Prostate gland (tissue), 2 donors: ENCODE measurements at regions not wholly inside any gene's neighbourhood (a gene's known extent, or its start where the extent isn't known, plus 50 kb on each side); places are given as distances from the start of the nearest gene placed in this dataset.

ENCODE experiments used
- DNase-seq: peaks from one replicate; pipeline ENCODE4 v3.0.0-alpha.2; 2019; ENCODE audit warnings: low spot score
- H3K27ac ChIP-seq, 2 donors: fragments of 200-600 bp; sonication (generic); 2 replicates each; pipeline ENCODE4 v1.5.1; 2017 to 2019
- H3K27me3 ChIP-seq: fragments of 200-600 bp; sonication (generic); replicated peaks from 2 replicates; pipeline ENCODE4 v1.5.1; 2019; ENCODE audit not compliant: insufficient read depth
- H3K36me3 ChIP-seq, 2 donors: fragments of 200-600 bp; sonication (generic); 1 replicate in 1 of 2; 2 replicates in 1 of 2; pipeline versions ENCODE4 v1.5.1 to v1.8.1; 2017 to 2019
- H3K4me1 ChIP-seq: fragments of 200-600 bp; sonication (generic); replicated peaks from 2 replicates; pipeline ENCODE4 v1.5.1; 2019
- H3K4me3 ChIP-seq, 2 donors: fragments of 200-600 bp; sonication (generic); 2 replicates each; pipeline ENCODE4 v1.5.1; 2017 to 2019
- H3K9me3 ChIP-seq: fragments of 200-600 bp; sonication (generic); 2 replicates; pipeline ENCODE4 v1.5.1; 2017
- CTCF ChIP-seq, 4 experiments: fragments of 200-600 bp in 2 of 4; fragments of 450-650 bp in 2 of 4; sonication (generic) in 2 of 4; IDR thresholded peaks; 1 replicate in 3 of 4; 2 replicates in 1 of 4; pipeline ENCODE4 v1.5.1; 2016 to 2019; ENCODE audit warnings: antibody characterized with exemption in 4 of 4, mild to moderate bottlenecking in 2 of 4, moderate library complexity in 2 of 4
- POLR2A ChIP-seq: fragments of 450-650 bp; IDR thresholded peaks from one replicate; pipeline ENCODE4 v1.6.1; 2016; ENCODE audit warnings: antibody characterized with exemption, mild to moderate bottlenecking
- POLR2AphosphoS5 ChIP-seq: sonication (generic); formaldehyde crosslinking; IDR thresholded peaks from one replicate; pipeline ENCODE4 v1.6.1; 2017; ENCODE audit warnings: antibody characterized with exemption
- WGBS: methylation state at CpG from one replicate; pipeline ENCODE4 v1.1.5; 2018; 5-methylcytosine and 5-hydroxymethylcytosine counted together
- intact Hi-C: fragments of 100-400 bp; cut with DNase I; formaldehyde crosslinking; loops from one replicate; pipeline ENCODE4 v1.14.2; 2022

DNA sequence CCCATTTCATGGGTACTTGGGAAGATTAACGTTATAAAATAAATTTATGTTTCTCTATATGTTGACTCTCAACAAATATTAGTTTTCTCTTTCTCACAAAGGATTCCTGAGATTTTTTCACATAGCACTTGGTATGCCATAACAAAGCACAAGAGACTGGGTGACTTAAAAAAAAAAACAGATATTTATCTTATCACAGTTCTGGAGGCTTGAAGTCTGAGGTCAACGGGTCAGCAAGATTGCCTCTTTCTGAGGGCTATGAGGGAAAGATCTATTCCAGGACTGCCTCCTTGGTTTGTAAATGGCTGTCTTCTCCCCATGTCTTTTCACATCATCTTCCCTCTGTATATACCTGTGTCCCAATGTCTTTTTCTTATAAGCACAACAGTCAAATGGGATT, 153.5 kb upstream of the DIO2 start:
- WGBS, result 69% methylated on average over 2 of the region's 2 CpGs
- intact Hi-C loops, result no loop called here
- TF ChIP-seq POLR2AphosphoS5 (no peak), POLR2A (no peak), CTCF (IDR thresholded peaks at IDR 0.05) (no peak)

GRCh38 chr14:80364274-80364673, 153.0 kb upstream of the DIO2 start:
- intact Hi-C loops, result no loop called here
- no peaks in the 10 kb centered on the region for H3K9me3 ChIP-seq
- no peaks in the 10 kb centered on the region for H3K27me3 ChIP-seq
- no peaks in the 10 kb centered on the region for H3K36me3 ChIP-seq
- no peaks in the 10 kb centered on the region for H3K4me1 ChIP-seq
- WGBS, result 48% methylated on average over 1 of the region's 1 CpG
- no peak overlapping the region for H3K4me3 ChIP-seq
- H3K27ac ChIP-seq, result no peak overlapping the region
- TF ChIP-seq POLR2A (no peak), CTCF (IDR thresholded peaks at IDR 0.05) (peak in 1 of 4 experiments; percentile 29), POLR2AphosphoS5 (no peak)
- no peak for DNase-seq

More for the DNA sequence above, 153.5 kb upstream of the DIO2 start:
- no peak for DNase-seq
- no peaks in the 10 kb centered on the region for H3K36me3 ChIP-seq
- no peaks in the 10 kb centered on the region for H3K27me3 ChIP-seq
- no peak overlapping the region for H3K4me3 ChIP-seq
- no peaks in the 10 kb centered on the region for H3K4me1 ChIP-seq
- no peak overlapping the region for H3K27ac ChIP-seq
- H3K9me3 ChIP-seq, result no peaks in the 10 kb centered on the region

GRCh38 chr14:80358112-80358511, 146.8 kb upstream of the DIO2 start:
- TF ChIP-seq POLR2A (no peak), POLR2AphosphoS5 (no peak), CTCF (IDR thresholded peaks at IDR 0.05) (no peak)
- no peak for DNase-seq
- Histone ChIP-seq H3K4me1 (no peaks in the 10 kb centered on the region), H3K27ac (no peak overlapping the region), H3K4me3 (no peak overlapping the region), H3K36me3 (no peaks in the 10 kb centered on the region), H3K27me3 (no peaks in the 10 kb centered on the region), H3K9me3 (no peaks in the 10 kb centered on the region)
- WGBS, result 68% methylated on average over 5 of the region's 5 CpGs
- intact Hi-C loops, result no loop called here

DNA sequence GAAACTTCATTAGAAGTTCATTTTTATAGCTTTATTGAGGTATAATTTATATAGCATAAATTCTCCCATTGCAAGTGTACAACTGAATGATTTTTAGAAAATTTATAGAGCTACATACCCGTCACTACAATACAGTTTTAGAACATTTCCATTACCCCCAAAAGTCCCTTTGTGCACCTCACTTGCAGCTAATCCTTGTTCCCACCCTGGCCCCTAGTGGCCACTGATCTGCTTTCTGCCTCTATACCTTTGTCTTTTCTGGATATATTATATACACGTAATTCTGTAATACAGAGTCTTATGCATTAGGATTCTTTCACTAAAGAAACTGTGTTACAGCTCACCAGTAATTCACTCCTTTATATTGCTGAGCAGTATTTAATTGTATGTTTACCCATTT, 145.1 kb upstream of the DIO2 start:
- no peaks in the 10 kb centered on the region for H3K9me3 ChIP-seq
- H3K4me1 ChIP-seq, result no peaks in the 10 kb centered on the region
- intact Hi-C loops, result no loop called here
- H3K36me3 ChIP-seq, result no peaks in the 10 kb centered on the region
- no peak overlapping the region for H3K4me3 ChIP-seq
- H3K27me3 ChIP-seq, result no peaks in the 10 kb centered on the region
- TF ChIP-seq POLR2AphosphoS5, result no peak
- H3K27ac ChIP-seq, result no peak overlapping the region
- WGBS, result 88% methylated on average over 2 of the region's 2 CpGs
- DNase-seq, result no peak

DNA sequence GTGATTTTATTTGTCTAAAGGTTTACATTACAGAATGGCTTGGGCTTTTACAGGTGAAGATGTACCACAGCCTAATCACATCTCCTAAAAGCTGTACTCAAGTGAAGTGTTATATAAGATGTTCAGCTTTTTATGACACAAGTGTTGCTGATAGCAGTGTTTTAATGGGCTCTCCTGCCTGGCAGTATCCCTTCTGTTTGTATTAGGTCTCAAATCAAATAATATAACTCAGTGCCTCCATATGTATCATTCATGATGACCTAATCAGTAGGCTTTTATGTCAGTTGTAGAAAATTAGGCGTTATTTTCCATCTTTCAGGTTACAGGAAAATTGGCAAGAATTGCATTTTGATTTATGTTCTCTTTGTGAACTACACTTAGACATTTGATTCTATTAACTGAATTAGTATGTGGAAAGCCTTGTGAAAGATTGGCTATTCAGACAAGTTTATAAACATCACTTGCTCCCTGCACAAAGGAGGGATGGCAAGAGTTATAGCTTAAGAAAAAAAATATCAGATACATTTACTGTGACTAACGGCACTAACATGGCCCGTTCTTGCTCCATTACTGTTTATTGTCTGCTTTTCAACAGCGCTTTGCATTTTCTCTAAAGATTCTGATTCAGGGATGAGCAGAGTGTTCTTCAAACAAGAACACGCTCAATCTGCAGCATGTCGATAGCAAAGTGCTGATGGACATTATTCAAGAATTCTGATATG, 143.7 kb upstream of the DIO2 start:
- Histone ChIP-seq H3K4me3 (no peak overlapping the region), H3K27me3 (no peaks in the 10 kb centered on the region), H3K36me3 (no peaks in the 10 kb centered on the region), H3K9me3 (no peaks in the 10 kb centered on the region), H3K4me1 (no peaks in the 10 kb centered on the region), H3K27ac (no peak overlapping the region)
- WGBS, result 62% methylated on average over 6 of the region's 6 CpGs
- no peak for TF ChIP-seq POLR2A
- no peak for TF ChIP-seq CTCF (IDR thresholded peaks at IDR 0.05)
- no peak for TF ChIP-seq POLR2AphosphoS5
- no peak for DNase-seq
- intact Hi-C loops, result no loop called here
